Femur (tissue), 1 donor: ENCODE measurements at regions not wholly inside any gene's neighbourhood (a gene's known extent, or its start where the extent isn't known, plus 50 kb on each side); places are given as distances from the start of the nearest gene placed in this dataset.
"Not testable (repeated sequence)": the region's sequence is repeated elsewhere in the genome, so short reads cannot be mapped to it uniquely, and the experiment has no call there.

ENCODE experiments used
- DNase-seq: peaks from one replicate; pipeline ENCODE4 v3.0.0-alpha.2; 2017

- DNase-seq = no peak
Measured at GRCh38 chr3:194051366-194052149, 84.4 kb upstream of the HES1 start.

DNA sequence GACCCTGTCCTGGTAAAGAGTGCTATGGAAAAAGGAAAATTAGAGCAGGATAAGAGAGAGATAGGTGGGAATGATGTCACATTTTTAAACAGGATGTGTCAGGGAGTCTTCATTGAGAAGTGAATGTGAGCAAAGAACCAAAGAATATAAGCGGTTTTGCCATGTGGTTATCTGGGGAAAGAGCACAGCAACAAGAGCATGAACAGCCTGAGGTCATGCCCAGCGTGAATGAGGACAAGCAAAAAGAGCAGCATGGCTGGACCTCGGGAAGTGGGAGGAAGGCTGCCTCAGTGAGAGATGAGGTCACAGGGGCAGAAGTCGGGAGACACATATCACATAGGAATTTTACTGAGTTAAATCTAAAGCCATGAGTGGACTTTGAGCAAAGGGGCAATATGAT, 82.8 kb upstream of the HES1 start:
- no peak for DNase-seq

- DNase-seq = no peak
Measured at GRCh38 chr3:194054016-194054415, 81.9 kb upstream of the HES1 start.

- no peak for DNase-seq
Measured at GRCh38 chr3:194054540-194054939, 81.4 kb upstream of the HES1 start.

DNA sequence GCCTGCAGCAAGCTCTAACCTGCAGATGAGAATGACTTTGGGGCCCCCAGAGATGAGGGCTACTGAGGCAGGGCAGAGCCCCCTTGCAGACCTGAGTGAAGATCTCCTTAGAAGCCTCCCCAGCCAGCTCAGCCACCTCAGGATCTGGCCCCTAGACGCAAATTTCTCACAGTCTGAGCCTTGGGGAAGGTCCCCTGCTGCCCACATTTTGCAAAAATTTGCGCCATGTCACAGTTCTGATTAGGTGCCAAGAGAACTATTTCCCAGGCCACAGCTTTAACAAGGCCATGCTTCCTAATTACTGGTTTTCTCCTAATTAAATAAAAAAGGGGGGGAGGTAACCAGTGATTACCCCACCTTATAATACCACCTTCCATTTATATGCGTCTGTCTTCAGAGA, 81.0 kb upstream of the HES1 start:
- DNase-seq = no peak

DNA sequence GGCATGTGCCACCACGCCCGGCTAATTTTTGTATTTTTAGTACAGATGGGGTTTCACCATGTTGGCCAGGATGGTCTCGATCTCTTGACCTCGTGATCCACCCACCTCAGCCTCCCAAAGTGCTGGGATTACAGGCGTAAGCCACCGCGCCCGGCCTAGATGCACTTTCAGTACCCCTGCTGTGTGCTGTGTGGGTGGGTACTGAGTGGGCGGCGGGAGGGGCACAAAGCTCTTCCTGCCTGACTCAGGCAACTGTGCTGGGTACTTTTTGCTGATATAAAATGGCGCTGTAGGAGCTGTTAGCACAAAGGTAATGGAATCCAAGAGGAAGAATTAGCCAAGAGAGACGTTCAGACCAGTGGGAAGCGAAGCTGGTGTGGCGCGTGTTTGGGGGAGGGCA, 79.6 kb upstream of the HES1 start:
- DNase-seq = not testable (repeated sequence)

GRCh38 chr3:194056731-194057415, 79.1 kb upstream of the HES1 start:
- no peak for DNase-seq

DNA sequence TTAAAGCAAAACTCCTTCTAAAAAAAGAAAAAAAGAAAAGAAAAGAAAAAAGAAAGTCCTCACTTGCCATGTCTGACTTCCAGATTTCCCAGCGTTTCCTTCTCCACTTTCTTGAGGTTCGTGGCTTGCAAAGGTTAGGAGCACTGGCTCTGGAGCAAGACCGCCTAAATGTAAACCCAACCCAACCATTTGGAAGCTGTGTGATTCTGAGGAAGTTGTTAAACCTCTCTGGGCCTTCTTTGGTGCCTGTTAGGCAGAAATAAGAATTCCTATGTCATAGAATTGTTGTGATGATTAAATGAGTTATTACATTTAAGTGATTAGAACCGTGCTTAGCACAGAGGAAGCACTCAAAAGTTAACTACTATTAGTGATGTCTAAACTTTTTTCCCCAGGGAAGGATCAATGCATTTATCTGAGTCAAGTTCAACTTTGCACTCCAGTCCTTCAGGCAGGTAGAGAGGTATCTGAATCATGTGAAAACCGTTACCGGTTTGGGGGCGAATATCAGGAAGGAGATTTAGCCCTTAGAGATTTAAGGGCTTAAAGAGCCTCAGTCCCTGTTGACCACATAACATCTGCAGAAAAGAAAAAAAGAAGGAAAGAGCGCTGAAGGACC, 78.3 kb upstream of the HES1 start:
- DNase-seq = no peak

GRCh38 chr3:194058189-194058571, 77.8 kb upstream of the HES1 start:
- peak; percentile 89 for DNase-seq

- DNase-seq = no peak
Measured at GRCh38 chr3:194058753-194059152, 77.2 kb upstream of the HES1 start.

GRCh38 chr3:194061421-194062030, 74.4 kb upstream of the HES1 start:
- no peak for DNase-seq

DNA sequence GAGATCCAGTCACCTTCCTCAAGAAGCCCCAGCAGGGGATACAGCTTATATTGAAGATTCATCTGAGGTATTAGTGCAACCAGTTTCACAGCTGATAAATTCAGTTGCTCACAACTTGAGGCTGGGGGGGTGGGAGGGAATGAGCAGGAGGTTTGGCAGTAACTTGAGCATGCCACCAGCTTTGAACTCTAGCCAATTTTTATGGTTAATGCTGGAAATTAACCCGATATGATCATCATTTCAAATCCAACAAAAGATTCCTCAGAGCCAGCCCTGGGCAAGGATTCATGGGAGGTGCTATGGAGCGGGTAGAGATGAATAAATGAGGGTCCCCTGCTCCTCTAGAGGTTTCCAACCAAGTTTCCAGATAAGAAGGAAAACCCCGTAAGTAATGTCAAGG, 73.1 kb upstream of the HES1 start:
- no peak for DNase-seq

DNA sequence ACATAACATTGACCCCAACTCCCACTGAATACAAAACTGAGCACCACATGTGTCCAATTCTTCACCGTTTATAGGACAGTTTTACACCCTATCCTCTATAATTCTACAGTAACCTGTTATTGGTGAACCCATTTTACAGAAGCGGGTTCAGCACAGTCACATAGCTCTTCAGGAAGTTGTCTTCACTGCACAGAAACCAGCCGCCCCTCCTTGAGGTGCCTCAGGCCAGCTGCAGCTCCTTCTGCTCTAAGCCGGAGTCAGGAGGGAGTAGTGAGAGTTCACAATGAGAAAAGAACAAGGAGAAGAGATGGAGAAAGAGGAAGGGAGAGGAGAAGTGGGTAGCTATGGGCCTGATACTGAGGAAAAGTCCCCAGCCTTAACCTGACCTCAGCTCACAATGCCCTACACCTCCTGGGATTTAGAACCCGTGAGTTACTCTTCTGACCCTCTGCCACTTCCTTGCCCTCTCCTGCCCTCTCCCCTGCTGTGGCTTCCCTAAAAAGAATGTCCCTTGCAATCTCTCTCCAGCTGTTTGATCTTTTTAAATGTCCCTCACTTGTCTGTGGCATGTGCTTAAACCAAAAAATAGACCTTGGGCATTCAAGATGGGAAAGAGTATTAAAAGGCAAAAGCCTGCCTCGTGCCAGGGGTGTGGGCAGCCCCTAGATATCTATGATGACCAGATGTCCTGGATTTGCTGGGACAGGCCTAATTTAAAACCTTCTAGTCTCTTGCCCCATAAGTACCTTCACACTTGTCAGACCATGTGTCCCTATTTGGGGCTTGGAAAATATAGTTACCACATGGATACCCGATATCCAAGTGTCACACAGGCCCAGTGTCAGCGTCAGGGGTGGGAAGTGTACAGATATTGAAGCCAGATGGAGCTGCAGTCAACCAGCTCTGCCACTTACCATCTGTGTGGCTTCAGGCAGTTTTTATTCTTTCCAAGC, 71.3 kb upstream of the HES1 start:
- no peak for DNase-seq

- DNase-seq = not testable (repeated sequence)
Measured at GRCh38 chr3:194067327-194067726, 68.6 kb upstream of the HES1 start.

- no peak for DNase-seq
Measured at GRCh38 chr3:194067949-194068362, 68.0 kb upstream of the HES1 start.

GRCh38 chr3:194069421-194070219, 66.3 kb upstream of the HES1 start:
- DNase-seq = no peak

- no peak for DNase-seq
Measured at GRCh38 chr3:194070220-194070633, 65.7 kb upstream of the HES1 start.

- peak; percentile 93 for DNase-seq
Measured at GRCh38 chr3:194070634-194071409, 65.1 kb upstream of the HES1 start.

- DNase-seq = no peak
Measured at GRCh38 chr3:194072097-194072428, 63.9 kb upstream of the HES1 start.

DNA sequence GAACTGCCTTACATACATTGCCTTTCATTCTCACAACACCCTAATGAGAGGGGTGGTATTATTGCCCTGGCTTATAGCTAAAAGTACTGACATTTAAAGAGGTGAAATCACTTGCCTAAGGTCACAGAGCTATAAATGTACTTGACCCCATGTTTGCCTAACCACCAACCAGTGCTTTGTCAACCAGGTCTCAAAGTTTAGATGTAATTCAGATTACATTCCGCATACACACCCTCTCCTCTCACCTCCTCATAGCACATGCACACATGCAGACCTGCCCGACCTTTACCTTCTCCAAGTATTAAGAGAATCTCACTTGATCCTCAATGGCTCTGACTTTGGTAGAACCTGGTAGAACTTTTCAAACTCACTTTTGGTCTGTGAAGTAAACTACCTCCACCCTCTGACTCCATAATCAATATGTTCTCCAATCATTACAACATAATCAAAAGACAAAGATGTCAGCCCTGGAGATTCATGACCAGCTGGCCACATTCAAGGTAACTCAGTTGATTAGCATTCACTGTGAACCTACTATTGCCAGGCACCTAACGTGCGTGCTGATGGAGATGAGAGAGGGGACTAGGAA, 63.2 kb upstream of the HES1 start:
- DNase-seq = no peak
